GM18517 (cell line): ENCODE measurements at regions not wholly inside any gene's neighbourhood (a gene's known extent, or its start where the extent isn't known, plus 50 kb on each side); places are given as distances from the start of the nearest gene placed in this dataset.

Source experiments
- ATAC-seq: cut with Tn5 transposase; IDR thresholded peaks from one replicate; pipeline ENCODE4 v1.9.1; 2021; ENCODE audit warnings: mild to moderate bottlenecking, moderate library complexity; ENCODE audit not compliant: unreplicated experiment

DNA sequence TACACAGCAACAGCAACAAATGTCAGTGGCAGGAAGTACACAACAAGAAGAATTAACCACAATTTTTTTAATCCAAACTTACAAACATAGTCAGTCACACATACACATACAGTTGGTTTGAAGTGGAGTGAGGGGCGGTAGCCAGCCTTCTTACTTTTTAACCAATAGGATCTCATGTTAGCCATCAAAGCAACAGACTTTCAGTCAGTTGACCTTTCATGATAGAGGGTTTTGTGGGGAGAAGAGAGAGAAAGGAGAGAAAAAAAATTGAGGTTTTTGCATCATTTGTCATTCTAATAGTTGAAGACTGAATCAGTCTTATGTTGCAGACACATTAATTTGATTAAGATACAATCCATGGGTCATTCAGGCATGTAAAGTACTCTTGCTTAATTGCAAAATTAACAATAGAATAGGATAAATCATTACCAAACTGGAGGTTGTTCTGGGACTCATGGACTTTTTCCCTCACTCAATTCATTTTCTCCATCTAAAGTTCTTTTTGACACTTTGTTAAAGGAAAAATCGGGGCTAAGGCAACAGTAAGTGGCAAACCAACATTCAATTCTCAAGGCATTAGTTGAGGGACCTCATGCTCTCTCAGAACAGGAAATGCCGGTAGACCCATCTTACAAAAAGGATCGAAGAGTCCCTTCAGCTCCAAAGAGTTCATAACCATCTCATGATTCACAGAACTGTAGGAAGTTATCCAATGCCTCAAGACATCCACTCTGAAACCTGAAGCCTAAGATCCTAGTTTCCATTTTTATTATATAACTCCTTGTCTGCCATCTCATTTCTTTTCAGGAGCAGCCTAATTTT lies 159.5 kb upstream of the LPP start:
- no peak for ATAC-seq

DNA sequence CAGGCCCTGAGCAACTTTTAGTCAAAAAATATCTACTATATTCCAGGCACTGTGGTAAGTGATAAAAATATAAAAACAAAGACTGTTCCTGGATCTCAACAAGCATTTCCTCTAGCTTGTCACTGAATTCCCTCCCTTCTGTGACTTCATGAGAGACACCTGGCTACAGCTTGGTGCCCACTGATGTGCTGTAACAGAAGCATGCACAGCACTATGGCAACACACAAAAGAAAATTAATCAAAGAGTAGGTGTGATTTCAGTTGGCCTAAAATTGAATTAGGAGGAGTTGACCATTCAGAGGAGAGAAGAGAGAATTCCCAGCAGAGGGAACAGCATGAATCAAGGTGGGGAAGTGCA lies 158.9 kb upstream of the LPP start:
- ATAC-seq, result no peak

DNA sequence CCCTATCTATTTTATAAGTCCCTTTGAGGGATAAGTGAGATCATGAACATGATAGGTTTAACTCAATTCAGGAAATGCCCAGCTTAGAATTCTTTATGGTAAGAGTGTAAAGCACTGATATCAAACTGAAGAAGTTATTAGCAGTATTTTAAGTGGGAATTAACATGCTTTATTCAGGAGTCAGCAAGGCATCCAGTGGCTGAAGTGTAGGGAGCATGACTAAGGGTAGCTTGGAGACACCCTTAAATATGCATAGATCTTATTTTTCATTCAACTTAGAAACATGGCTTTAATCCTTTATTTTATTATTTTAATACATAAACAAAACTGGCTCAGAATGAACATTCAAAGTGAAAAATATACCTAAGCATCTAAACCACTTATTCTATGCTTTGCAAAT lies 158.3 kb upstream of the LPP start:
- no peak for ATAC-seq

DNA sequence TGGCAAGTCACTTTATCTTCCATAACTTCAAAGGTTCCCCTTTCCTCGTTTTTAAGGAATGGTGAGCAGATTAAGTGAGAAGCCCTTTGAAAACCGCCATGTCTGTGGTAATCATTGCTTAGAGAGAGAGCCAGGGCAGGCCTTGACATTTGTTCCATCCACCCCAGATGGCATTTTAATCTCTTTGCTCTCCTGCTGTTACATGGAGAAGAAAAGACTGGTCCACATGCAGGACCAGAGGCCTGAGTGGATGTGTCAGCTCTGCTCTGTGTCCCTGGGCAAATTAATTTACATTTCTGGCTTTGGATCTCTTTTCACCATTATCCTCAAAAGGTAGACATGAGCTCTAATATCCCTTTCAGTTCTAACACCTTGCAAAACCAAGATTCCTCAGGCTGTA lies 157.3 kb upstream of the LPP start:
- no peak for ATAC-seq

DNA sequence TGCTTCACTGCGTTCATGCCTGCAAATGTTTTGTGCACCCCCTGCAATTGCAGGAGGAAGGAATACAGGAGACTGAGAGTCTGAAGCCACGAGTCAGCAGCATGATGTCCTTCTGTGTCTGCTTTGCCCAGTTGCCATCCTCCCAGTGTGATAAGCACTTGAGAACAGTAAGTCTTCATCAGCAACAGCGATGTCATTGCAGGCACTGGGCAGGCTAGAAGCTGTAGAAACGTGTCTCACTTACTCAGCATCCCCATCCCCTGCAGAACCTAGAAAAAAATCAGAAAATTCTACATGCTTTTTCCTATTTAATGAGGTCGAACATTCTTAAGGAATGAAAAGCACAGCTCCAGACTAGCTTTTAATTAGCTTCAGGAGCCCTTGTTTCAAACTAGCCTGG lies 156.5 kb upstream of the LPP start:
- ATAC-seq, result no peak

DNA sequence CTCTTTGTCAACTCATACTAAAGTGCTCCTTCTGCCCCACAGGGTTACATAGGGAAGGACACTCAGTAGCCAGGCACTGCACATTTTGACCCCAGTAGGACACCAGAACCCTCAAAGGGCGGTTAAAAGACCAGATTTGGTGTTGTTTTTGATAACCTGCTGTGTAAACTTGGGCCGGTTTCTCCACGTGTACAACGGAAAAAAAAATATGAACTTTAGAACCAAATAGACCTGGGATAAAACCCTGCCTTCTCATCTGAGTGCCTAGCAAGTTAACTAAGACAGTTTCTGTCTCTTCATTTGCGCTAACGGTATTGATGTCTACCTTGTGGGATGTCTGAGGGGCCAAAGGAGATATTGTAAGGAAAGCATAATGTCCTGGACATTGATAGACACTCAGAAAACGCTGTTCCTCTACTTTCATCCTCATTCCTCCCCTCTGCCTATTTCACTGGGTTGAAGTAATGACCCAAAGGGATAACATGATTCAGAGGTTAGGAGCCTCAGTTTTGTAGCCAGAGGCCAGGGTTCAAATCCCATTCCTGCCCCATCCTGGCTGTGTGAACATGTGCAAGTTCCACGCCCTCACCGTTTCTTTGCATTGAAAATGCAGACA lies 155.9 kb upstream of the LPP start:
- ATAC-seq, result no peak

DNA sequence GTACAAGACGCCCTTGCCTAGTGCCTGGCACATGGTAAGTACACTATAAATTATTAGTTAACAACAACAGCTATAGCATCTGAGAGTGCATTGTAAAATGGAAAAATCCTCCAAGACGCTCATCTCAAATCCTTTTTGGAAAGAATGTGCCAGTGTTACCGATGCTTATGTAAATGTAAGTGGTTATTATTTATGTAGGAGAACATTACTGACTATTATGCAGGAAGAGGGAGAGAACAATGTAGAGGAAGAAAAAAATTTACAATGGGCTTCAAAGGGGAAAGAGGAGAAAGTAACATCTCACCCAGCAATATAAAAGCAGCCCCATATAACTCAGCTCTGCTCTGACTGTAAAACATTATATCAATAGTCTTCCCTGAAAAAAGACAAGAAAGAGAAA lies 155.3 kb upstream of the LPP start:
- ATAC-seq, result no peak

DNA sequence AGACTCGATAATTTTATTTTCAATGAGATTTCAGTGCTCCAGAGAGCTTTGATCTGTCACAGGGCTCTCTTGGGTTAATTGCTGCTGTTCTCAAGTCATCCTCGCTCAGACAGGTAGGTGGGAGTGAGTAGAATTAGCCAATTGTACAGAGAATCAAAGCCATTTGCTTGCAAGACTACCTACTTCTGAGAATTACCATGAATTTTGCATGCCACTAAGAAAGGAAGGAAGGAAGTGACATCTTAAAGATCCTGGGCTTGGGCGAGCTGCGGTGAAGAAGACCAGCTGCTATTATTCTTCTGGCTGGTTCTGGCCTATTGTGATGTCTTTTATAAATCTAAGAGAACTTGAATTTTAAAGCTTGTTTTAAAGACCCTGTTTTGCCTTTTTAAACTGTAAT lies 154.1 kb upstream of the LPP start:
- ATAC-seq, result no peak

DNA sequence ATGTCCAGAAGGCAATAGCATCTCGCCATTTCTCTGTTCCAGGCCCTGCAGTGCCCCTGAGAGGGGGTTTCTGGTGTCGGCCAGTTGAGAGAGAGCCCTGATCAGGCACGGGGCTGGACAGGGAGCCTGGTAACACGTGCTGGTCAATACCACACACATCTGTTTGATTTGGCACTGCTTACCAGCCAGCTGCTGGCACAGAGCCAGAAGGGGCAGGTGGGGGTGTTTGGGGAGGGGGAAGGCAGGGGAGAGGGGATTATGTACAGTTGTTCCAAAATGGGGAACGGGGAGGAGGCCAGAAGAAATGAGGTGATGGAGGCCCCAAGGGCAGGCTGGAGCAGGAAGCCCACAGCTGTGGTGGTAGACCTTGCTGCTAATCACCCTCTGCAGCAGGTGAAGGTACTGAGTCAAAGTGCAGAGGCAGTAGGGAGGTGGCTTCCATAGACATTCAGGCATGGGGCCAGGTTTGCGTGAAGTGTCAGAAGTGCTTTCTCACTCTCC lies 153.5 kb upstream of the LPP start:
- no peak for ATAC-seq

DNA sequence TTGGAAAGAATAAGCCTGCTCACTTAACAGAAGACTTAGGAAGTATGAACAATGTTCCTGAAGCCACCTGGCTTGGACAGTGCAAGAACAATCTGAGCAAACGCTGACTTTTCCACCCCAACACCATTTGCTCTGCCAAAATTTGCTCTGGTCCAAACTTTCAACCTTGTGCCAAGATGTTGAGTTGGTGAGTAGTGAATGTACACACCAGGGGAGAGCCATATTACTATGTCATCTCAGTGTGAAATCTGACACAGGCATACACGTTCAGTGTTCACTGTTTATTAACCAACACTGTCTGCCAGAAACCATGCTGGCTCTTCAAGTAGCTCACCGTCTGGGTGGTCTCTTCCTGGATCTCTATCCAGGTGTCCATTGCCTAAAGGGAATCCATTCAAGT lies 152.9 kb upstream of the LPP start:
- ATAC-seq, result no peak

DNA sequence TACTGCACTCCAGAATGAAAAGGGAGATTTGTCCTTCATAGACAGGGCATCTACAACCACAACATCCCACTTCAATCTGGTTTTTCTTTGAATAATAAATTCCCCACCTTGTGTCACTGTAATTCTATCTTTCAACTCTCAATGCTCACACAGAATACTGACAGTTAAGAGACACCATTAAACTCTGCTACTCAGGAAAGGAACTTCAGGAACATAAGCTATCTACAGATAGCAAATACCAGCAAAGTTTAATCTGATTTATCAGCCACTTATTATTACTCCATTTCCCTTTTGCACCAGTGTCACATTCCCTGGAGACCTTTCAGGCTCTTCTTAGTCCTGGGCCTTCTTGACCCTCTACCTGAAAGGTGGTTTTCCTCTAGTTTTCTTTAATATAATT lies 152.0 kb upstream of the LPP start:
- no peak for ATAC-seq

DNA sequence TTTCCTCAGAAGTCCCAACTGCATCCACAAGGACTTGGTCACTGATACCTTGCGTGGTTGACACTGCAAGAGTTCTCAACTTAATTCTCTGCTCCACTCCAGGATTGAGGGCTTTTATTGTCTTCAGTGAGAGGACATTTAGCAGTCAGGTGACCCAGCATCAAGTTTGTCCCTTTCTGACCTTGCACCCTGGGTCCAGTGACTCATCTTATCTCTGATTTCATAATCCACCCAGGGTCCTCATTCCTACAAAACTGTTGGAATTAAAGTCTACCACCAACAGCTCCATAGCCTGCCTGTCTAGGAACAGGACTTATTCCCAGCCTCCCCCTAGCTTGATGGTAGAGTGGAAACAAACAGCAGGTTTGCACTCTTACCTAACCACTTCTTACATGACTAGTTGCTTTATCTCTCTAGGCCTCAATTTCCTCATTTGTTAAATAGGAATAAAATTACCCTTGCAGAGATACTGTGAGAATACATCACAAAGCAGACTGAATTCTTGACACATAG lies 151.3 kb upstream of the LPP start:
- no peak for ATAC-seq

DNA sequence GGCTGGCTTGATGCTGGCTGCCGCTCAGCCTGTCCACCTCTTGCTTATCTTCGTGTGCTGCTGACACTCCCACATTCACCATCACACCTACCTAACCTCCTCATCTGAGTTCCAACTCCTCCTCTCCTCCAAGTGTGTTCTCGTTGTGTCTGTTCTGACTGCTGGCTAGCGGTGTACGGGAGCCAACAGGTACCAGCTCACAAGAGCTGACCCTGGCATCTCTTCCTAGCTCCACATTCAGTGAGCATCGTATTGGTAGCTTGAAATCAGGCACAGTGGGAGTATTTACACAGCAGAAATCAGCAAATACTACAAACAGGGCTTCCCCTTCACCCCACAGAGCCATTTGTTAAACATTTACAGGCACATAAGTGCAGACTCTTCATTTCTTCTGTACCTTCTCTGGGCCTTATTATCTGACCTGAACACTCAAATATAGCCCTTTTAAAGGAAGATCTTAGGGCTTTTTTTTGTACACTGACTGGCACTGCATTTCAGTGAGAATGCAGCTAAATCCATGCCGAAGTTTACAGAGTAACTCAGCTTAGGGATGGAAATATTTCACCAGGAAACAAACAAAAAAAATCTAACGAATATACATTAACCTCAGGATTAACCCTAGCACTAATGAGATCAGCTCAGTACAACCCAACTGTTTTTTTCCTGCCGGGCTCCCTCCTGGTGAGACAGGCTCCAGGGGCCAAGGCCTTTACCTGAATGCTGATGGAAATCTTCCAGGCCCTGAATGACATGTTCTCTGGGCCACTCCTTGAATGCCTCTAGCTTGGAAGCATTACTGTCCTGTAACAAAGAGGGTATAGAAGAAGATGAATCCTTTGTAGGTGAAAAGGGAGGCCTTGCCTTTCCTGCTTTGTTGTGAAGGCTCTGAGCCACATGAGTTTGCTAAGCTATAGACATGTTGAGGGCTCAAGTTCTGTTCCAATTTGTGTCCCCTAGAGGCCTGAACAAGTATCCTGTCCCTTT lies 150.5 kb upstream of the LPP start:
- no peak for ATAC-seq

DNA sequence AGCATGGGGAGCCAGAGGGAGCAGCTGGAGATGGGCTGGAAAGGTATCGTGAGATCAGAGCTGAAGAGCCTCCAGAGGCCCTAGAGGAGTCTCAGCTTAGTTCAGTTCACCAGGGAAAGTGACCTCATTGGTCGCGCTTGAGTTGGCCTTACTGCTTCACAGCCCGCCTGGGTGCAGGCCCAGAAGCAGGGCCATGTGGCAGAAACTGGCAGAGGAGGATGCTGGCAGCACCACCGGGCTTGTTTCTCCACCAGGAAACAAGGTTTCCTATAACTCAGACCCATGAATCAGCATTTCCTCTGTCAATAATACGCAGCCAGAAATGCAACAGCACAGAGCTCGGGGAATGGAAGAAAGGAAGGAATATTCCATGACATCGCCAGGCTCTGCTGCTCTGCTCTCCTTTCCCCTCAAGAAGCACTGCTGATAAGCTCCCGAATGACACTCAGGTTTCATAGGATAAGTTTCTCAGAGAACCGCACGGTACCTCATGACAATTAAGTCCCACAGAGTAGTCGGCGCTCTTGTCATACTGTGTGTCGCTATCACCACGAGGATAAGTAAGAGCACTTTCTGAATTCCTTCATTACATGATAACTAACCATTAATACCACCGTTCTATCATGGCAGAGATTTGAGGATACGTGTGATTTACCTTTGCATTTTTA lies 147.1 kb upstream of the LPP start:
- no peak for ATAC-seq

DNA sequence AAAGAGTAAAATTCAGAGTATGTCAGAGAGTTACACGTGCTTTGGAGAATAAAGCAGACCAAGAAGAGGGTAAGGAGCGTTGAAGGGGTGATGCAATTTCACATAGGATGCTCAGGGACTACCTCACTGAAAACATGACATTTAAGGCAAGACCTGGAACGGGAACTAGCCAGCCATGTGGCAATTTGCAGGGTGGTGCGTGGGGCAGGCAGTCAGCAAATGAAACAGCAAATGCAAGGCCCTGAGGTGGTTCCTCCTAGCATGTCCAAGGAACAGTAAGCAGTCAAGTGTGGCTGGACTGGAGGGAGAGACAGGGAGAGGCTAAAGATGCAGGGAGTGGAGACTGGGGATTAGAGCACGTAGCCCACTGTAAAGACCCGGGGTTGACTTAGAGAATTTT lies 146.1 kb upstream of the LPP start:
- ATAC-seq, result no peak

DNA sequence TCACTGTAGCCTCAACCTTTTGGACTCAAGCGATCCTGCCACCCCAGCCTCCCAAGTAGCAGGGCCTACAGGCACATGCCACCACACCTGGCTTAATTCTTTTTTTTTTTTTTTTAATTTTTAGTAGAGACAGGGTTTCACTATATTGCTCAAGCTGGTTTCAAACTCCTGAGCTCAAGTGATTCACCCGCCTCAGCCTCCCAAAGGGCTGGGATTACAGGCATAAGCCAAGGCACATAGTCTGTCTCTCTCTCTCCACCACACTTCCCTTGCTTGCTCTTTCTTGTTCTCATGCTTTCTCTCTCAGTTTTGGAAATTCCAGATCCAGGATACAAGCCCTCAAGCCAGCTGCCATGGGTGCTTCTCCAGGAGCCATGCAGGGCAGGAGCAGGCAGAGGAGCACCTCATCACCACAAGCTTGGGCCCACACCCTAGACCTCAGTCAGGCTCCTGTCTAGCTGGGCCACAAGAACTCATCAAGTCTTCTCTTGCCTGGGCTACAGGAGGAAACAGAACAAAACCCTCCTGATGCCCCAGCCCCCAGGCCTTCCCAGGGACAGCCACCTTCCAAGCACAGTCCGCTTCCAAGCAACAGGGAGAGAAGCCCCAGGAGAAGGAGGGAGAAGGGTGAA lies 145.3 kb upstream of the LPP start:
- no peak for ATAC-seq

DNA sequence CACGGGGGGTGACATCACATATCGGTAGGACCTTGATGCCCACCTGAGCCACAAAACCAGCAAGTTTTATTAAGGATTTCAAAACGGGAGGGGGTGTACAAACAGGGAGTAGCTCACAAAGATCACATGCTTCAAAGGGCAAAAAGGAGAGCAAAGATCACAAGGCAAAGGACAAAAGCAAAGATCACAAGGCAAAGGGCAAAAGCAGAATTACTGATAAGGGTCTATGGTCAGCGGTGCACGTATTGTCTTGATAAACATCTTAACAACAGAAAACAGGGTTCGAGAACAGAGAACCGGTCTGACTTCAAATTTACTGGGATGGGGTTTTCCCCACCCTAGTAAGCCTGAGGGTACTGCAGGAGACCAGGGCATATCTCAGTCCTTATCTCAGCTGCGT lies 143.5 kb upstream of the LPP start:
- ATAC-seq, result no peak

DNA sequence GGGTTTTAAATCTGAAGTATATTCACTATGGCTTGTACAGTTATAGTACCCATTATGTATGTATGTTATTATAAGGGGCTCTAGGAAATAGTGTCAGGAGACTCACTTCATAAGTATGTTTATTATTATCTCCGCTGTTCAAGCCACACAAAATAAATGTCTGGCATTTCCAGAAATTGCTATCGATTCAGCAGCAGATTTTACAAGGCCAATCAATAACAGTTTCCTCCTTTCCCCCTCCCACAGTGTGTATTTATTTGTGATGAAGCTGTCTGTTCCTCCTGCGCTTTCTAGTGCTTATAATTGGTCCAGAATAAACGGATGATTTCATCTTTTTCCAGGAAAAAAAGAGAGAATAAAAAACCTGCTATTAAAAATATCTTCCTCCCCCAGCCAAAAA lies 134.2 kb upstream of the LPP start:
- no peak for ATAC-seq

DNA sequence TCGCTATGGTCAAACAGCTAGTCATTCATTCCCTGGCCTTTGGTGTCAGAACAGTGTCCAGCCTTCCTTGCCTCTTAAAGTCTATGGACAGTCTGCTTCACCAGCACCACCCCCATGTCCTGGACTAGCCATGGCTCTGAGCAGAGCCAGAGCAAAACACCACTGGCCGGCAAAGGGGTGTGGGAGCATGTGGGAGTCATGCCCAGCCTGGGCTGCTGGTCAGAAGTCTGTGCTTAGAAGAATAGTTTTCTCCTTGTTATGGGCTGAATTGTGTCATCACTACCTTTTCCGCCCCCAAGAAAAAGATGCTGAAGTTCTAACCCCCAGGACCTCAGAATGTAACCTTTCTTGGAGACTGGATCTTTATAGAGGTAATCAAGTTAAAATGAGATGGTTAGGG lies 132.9 kb upstream of the LPP start:
- no peak for ATAC-seq

DNA sequence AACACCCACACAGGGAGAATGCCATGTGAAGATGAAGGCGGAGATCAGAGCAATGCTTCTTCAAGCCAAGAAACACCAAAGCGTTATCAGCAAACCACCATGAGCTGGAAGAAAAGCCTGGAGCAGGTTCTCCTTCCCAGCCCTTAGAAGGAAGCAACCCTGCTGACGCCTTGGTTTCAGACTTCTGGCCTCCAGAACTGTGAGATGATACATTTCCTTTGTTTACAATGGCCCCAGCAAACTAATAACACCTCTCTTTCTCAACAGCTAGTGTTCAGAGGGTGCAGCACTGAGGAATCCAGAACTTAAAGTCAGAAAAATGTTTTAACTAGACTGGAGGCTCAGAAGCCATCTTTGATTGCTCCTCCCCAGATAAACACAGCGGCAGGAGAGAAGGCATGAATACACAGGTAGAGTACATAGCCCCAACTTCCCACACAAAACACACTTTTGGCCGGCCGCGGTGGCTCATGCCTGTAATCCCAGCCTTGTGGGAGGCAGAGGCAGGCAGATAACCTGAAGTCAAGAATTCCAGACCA lies 132.4 kb upstream of the LPP start:
- no peak for ATAC-seq
